ENCODE measurements at regions not wholly inside any gene's neighbourhood (a gene's known extent, or its start where the extent isn't known, plus 50 kb on each side); places are given as distances from the start of the nearest gene placed in this dataset.

DNA sequence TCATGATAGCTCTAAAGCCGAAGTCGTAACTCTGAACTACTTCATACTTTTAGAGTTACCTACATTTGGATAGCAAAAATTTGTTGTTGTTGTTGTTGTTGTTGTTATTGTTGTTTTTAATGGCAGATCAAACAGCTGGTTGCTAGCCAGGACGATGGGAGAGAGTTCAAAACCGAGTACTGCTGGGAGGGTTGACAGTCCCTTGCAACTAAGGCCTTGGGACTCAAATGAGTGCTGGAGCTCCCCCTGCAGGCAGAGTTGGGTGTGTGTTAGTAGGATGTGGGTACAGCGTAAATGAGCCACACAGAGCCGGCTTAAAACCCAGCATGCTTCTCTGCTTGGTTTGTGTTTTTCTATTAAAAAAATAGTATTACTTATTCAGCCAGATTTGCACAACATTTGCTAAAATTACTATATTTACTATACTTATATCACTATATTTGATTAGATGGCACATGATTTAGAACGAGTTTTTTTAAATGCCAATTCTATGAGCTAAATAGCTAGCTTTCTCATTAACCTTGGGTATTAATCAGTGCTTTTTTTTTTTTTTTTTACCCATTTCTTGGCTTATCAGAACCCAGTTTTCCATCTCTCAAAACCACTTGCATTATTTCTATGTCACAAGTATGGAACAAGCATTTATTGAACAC lies 129.2 kb upstream of the SYT6 start:
- no peak overlapping the region for H3K4me3 Mint-ChIP-seq (ENCODE audit: low read depth, unreplicated experiment)
- DNase-seq, result peak; percentile 76
- no peaks in the 10 kb centered on the region for H3K36me3 Mint-ChIP-seq (ENCODE audit: insufficient read depth, unreplicated experiment)
- no peaks in the 10 kb centered on the region for H3K4me1 Mint-ChIP-seq (ENCODE audit: low read depth, unreplicated experiment)
- no peak overlapping the region for H3K27ac Mint-ChIP-seq (ENCODE audit: unreplicated experiment)
- TF ChIP-seq, protein P1, sequence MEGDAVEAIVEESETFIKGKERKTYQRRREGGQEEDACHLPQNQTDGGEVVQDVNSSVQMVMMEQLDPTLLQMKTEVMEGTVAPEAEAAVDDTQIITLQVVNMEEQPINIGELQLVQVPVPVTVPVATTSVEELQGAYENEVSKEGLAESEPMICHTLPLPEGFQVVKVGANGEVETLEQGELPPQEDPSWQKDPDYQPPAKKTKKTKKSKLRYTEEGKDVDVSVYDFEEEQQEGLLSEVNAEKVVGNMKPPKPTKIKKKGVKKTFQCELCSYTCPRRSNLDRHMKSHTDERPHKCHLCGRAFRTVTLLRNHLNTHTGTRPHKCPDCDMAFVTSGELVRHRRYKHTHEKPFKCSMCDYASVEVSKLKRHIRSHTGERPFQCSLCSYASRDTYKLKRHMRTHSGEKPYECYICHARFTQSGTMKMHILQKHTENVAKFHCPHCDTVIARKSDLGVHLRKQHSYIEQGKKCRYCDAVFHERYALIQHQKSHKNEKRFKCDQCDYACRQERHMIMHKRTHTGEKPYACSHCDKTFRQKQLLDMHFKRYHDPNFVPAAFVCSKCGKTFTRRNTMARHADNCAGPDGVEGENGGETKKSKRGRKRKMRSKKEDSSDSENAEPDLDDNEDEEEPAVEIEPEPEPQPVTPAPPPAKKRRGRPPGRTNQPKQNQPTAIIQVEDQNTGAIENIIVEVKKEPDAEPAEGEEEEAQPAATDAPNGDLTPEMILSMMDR (IDR thresholded peaks at IDR 0.05; ENCODE audit: unreplicated experiment), result peak; percentile 68
- H3K9me3 Mint-ChIP-seq (ENCODE audit: low read depth, unreplicated experiment), result no peaks in the 10 kb centered on the region
- BruUV-seq (replicated peaks), result no TSS peak
- intact Hi-C loops (cut with micrococcal nuclease; ENCODE audit: unreplicated experiment), result loop anchor here (2.0 to 5.0 kb wide), 2 partner anchors 191 to 304 kb away; partner anchors contain the start of gene OLFML3
- peaks cover 13% of the 10 kb centered on the region for H3K27me3 Mint-ChIP-seq (ENCODE audit: unreplicated experiment)
- CTCF ChIA-PET, result interaction anchor here (0.6 to 1.5 kb wide), 9 partner anchors 9 to 584 kb away, joined by 3 to 24 read pairs (median 4); partner anchors contain the start of gene OLFML3

DNA sequence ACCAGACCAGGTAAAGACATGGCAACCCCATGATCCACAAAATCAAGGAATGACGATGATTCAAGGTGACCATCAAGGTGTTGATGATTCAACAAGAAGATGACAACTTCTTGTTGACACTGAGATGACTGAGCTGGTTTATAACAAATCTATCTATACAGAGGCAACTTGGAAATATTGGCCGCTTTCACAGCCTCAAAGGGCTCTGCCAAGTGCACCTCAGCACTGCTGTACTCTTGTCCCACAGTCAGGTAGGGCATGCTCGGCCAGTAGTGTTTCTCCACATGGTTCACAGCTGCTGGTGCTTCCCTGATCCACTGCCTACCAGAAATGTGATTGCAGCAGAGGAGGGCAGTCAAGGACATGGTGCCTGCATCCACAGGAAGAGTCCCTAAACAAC lies 125.2 kb upstream of the SYT6 start:
- Mint-ChIP-seq H3K9me3 (ENCODE audit: low read depth, unreplicated experiment) (no peaks in the 10 kb centered on the region), H3K4me3 (ENCODE audit: low read depth, unreplicated experiment) (no peak overlapping the region), H3K36me3 (ENCODE audit: insufficient read depth, unreplicated experiment) (no peaks in the 10 kb centered on the region), H3K27me3 (ENCODE audit: unreplicated experiment) (peaks cover 50% of the 10 kb centered on the region), H3K27ac (ENCODE audit: unreplicated experiment) (no peak overlapping the region), H3K4me1 (ENCODE audit: low read depth, unreplicated experiment) (no peaks in the 10 kb centered on the region)
- no peak for DNase-seq
- no TSS peak for BruUV-seq (replicated peaks)
- intact Hi-C loops (cut with micrococcal nuclease; ENCODE audit: unreplicated experiment), result no loop called here
- CTCF ChIA-PET, result interaction anchor here (0.6 kb wide), 1 partner anchor 349 kb away, joined by 5 read pairs; no protein-coding TSS in a partner anchor
- TF ChIP-seq, protein P1 (IDR thresholded peaks at IDR 0.05; ENCODE audit: unreplicated experiment), result no peak

DNA sequence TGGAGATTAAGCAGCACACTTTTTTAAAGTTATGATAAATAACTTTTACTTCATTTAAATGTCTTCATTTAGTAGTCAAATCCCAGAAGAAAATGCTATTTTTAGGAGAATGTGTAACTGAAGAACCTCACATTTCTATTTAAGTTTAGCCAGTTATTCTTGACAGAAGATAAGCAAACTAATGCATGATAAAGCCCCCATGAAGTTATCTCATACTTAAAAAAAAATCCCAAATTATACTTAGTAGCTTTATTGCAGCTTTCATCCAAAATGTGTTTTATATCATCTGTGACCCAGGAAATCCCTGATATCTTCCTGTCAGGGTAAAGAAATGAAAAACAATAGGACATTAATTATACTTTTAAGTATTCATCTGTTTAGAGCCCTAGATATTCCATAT lies 124.8 kb upstream of the SYT6 start:
- TF ChIP-seq, protein P1 (IDR thresholded peaks at IDR 0.05; ENCODE audit: unreplicated experiment), result no peak
- Mint-ChIP-seq H3K9me3 (ENCODE audit: low read depth, unreplicated experiment) (no peaks in the 10 kb centered on the region), H3K36me3 (ENCODE audit: insufficient read depth, unreplicated experiment) (no peaks in the 10 kb centered on the region), H3K4me3 (ENCODE audit: low read depth, unreplicated experiment) (no peak overlapping the region), H3K27me3 (ENCODE audit: unreplicated experiment) (peaks cover 50% of the 10 kb centered on the region), H3K4me1 (ENCODE audit: low read depth, unreplicated experiment) (no peaks in the 10 kb centered on the region), H3K27ac (ENCODE audit: unreplicated experiment) (no peak overlapping the region)
- no TSS peak for BruUV-seq (replicated peaks)
- DNase-seq, result no peak
- intact Hi-C loops (cut with micrococcal nuclease; ENCODE audit: unreplicated experiment), result no loop called here
- CTCF ChIA-PET, result no interaction called here

- H3K36me3 Mint-ChIP-seq (ENCODE audit: insufficient read depth, unreplicated experiment), result no peaks in the 10 kb centered on the region
- H3K27me3 Mint-ChIP-seq (ENCODE audit: unreplicated experiment), result peaks cover 73% of the 10 kb centered on the region
- CTCF ChIA-PET, result no interaction called here
- DNase-seq, result no peak
- H3K27ac Mint-ChIP-seq (ENCODE audit: unreplicated experiment), result no peak overlapping the region
- no peaks in the 10 kb centered on the region for H3K9me3 Mint-ChIP-seq (ENCODE audit: low read depth, unreplicated experiment)
- BruUV-seq (replicated peaks), result no TSS peak
- TF ChIP-seq, protein P1 (IDR thresholded peaks at IDR 0.05; ENCODE audit: unreplicated experiment), result no peak
- no peaks in the 10 kb centered on the region for H3K4me1 Mint-ChIP-seq (ENCODE audit: low read depth, unreplicated experiment)
- intact Hi-C loops (cut with micrococcal nuclease; ENCODE audit: unreplicated experiment), result no loop called here
- no peak overlapping the region for H3K4me3 Mint-ChIP-seq (ENCODE audit: low read depth, unreplicated experiment)
Observed at GRCh38 chr1:114274621-114275317, 121.1 kb upstream of the SYT6 start.
